CD4-positive, alpha-beta memory T cell (primary cell): ENCODE measurements at regions not wholly inside any gene's neighbourhood (a gene's known extent, or its start where the extent isn't known, plus 50 kb on each side); places are given as distances from the start of the nearest gene placed in this dataset.
"Not testable (repeated sequence)": the region's sequence is repeated elsewhere in the genome, so short reads cannot be mapped to it uniquely, and the experiment has no call there.

Experiments
- CTCF ChIA-PET: fragments of 350-600 bp; sonication (Branson Sonifier 250); formaldehyde crosslinking; loops from one replicate; lab custom pipeline; 2021; ENCODE audit warnings: inconsistent platforms; ENCODE audit not compliant: partially characterized antibody; lab: Charles Lee
- POLR2A ChIA-PET: fragments of 350-600 bp; sonication (Branson Sonifier 250); formaldehyde crosslinking; loops from one replicate; lab custom pipeline; 2021; ENCODE audit not compliant: partially characterized antibody; lab: Charles Lee
- DNase-seq, 5 donors: peaks; one replicate each; pipeline versions ENCODE4 v3.0.0 to v3.0.0-alpha.2; 2020 to 2022; ENCODE audit warnings: mixed read lengths in 1 of 5
- H3K27ac ChIP-seq: one replicate; pipeline ENCODE4 v1.7.0; 2013; ENCODE audit warnings: low read depth, low read length
- H3K27me3 ChIP-seq: 2 replicates; pipeline ENCODE4 v1.7.0; 2013; ENCODE audit warnings: mild to moderate bottlenecking, low read length, moderate library complexity; ENCODE audit not compliant: insufficient read depth
- H3K36me3 ChIP-seq: 2 replicates; pipeline ENCODE4 v1.7.0; 2013; ENCODE audit warnings: mild to moderate bottlenecking, low read length, moderate library complexity; ENCODE audit not compliant: insufficient read depth
- H3K4me1 ChIP-seq: 2 replicates; pipeline ENCODE4 v1.7.0; 2013; ENCODE audit warnings: mild to moderate bottlenecking, low read length, moderate library complexity; ENCODE audit not compliant: insufficient read depth
- H3K4me3 ChIP-seq, 2 donors: one replicate each; pipeline ENCODE4 v1.7.0; 2013; ENCODE audit warnings: low read length in 2 of 2, mild to moderate bottlenecking in 1 of 2
- H3K9me3 ChIP-seq, 2 donors: one replicate each; pipeline ENCODE4 v1.7.0; 2013; ENCODE audit warnings: low read length in 2 of 2, control low read depth in 1 of 2; ENCODE audit not compliant: control insufficient read depth in 1 of 2
- H3K27ac Mint-ChIP-seq, 7 donors: one replicate each; pipeline ENCODE4 v1.8.0; 2020 to 2021; ENCODE audit warnings: mixed read lengths in 7 of 7, mild to moderate bottlenecking in 6 of 7, inconsistent platforms in 3 of 7, moderate library complexity in 3 of 7
- H3K27me3 Mint-ChIP-seq, 2 donors: one replicate each; pipeline ENCODE4 v1.8.0; 2020 to 2021; ENCODE audit warnings: mixed read lengths in 2 of 2
- H3K36me3 Mint-ChIP-seq, 2 donors: one replicate each; pipeline ENCODE4 v1.8.0; 2020 to 2021; ENCODE audit warnings: mixed read lengths in 2 of 2, inconsistent platforms in 1 of 2, mild to moderate bottlenecking in 1 of 2
- H3K4me1 Mint-ChIP-seq, 4 donors: one replicate each; pipeline ENCODE4 v1.8.0; 2020 to 2021; ENCODE audit warnings: mixed read lengths in 4 of 4, mild to moderate bottlenecking in 1 of 4
- H3K4me3 Mint-ChIP-seq, 8 donors: one replicate each; pipeline ENCODE4 v1.8.0; 2020 to 2021; ENCODE audit warnings: mixed read lengths in 8 of 8, mild to moderate bottlenecking in 7 of 8, moderate library complexity in 6 of 8, inconsistent platforms in 3 of 8
- H3K9me3 Mint-ChIP-seq, 8 donors: one replicate each; pipeline ENCODE4 v1.8.0; 2020 to 2021; ENCODE audit warnings: mixed read lengths in 8 of 8, mild to moderate bottlenecking in 5 of 8, inconsistent platforms in 3 of 8, moderate library complexity in 1 of 8
- intact Hi-C: fragments of 100-400 bp; cut with micrococcal nuclease; formaldehyde crosslinking; loops from one replicate; pipeline ENCODE4 v1.15.1; 2023

DNA sequence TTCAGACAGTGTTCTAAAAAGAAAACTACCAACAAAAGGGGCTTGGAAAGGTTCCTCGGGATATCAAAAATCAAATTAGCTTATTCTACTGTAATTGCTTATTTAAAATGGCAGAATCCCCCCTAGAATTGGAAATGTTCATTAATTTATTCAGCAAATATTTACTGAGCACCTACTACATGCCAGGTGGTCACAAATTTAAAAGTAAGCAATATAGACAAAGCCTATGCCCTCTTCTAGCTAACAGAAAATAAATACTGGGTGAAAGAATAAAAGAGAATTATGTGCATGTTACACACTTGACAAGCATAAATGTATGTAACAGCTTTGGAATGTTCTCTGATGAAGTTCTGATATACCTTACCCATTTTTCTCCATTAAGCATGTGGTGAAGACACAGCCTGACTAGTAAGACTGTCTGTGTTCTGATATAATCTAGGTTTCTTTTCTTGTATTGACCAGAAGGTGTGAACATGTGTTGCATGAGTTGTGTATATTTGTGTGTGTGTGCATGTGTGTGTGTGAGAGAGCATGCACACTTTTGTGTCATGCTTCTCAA lies 606.7 kb upstream of the CITED2 start:
- H3K9me3 Mint-ChIP-seq = no peaks in the 10 kb centered on the region
- no peaks in the 10 kb centered on the region for H3K36me3 Mint-ChIP-seq
- intact Hi-C loops = no loop called here
- H3K4me3 Mint-ChIP-seq = no peak overlapping the region
- Histone ChIP-seq H3K27me3 (no peaks in the 10 kb centered on the region), H3K27ac (no peak overlapping the region), H3K36me3 (no peaks in the 10 kb centered on the region), H3K9me3 (no peaks in the 10 kb centered on the region), H3K4me3 (no peak overlapping the region), H3K4me1 (no peaks in the 10 kb centered on the region)
- ChIA-PET CTCF (no interaction called here), POLR2A (interaction anchor here (0.9 to 1.1 kb wide), 2 partner anchors 608 to 612 kb away, joined by 3 to 4 read pairs; no protein-coding TSS in a partner anchor)
- H3K4me1 Mint-ChIP-seq = peaks cover 5 to 10% (median 8%) of the 10 kb centered on the region in 4 donors
- DNase-seq = no peak
- peaks cover 3 to 5% of the 10 kb centered on the region in 2 donors for H3K27me3 Mint-ChIP-seq
- H3K27ac Mint-ChIP-seq = no peak overlapping the region

DNA sequence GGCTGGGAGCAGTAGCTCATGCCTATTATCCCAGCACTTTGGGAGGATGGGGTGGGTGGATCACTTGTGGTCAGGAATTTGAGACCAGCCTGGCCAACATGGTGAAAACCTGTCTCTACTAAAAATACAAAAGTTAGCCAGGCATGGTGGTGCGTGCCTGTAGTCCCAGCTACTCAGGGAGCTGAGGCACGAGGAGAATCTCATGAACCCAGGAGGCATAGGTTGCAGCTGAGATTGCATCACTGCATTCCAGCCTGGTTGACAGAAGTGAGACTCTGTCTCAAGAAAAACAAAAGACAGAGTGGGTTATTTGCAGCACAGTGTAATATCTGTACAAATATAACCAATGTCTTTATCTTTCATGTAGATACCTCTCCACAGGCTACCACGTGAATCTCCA lies 606.2 kb upstream of the CITED2 start:
- H3K27ac Mint-ChIP-seq, H3K27me3 ChIP-seq, DNase-seq, H3K4me1 ChIP-seq, H3K27ac ChIP-seq, H3K27me3 Mint-ChIP-seq, CTCF ChIA-PET, H3K9me3 Mint-ChIP-seq, H3K4me3 Mint-ChIP-seq, H3K36me3 Mint-ChIP-seq, H3K36me3 ChIP-seq, intact Hi-C loops, H3K4me3 ChIP-seq, H3K9me3 ChIP-seq: not testable (repeated sequence)
- peaks cover 7 to 10% (median 9%) of the 10 kb centered on the region in 4 donors for H3K4me1 Mint-ChIP-seq
- POLR2A ChIA-PET = interaction anchor here (1.1 kb wide), 1 partner anchor 611 kb away, joined by 4 read pairs; no protein-coding TSS in a partner anchor

DNA sequence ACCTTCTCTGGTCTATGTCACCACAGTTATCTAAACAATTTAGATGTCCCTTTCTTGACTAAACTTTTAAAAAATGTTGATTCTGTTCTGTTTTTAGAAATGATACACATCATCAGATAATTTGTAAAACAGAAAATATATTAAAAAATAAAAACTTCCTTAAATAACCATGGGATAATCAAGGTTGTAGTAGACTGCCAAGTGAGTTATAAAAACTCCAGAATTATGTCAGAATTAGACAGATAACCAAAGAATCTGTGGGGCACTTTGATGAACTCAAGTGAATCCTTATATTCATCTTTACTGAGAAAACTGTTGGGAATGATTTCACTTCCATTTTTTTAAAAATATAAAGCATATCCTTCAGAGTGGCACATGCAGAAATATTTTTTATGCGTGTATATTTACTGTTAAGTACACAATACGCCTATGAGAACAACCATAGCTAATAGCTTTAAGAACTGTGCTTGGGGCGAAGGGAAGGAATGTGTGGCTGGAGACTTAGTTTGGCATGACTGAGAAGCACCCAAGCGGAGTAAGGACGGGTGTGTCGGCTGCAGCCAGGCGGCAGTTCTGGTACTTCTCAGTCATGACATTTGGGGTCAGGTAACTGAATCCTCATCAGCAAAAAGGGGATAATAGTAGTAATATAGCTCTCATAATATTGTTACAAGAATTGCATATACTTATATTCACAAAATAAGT lies 604.7 kb upstream of the CITED2 start:
- CTCF ChIA-PET = no interaction called here
- no peaks in the 10 kb centered on the region for H3K4me1 ChIP-seq
- no peaks in the 10 kb centered on the region for H3K9me3 Mint-ChIP-seq
- H3K36me3 Mint-ChIP-seq = no peaks in the 10 kb centered on the region
- H3K9me3 ChIP-seq = no peaks in the 10 kb centered on the region
- H3K4me1 Mint-ChIP-seq = peaks cover 7 to 10% (median 9%) of the 10 kb centered on the region in 4 donors
- peak overlapping the region in 1 of 7 donors; percentile 34 for H3K27ac Mint-ChIP-seq
- H3K36me3 ChIP-seq = no peaks in the 10 kb centered on the region
- peaks cover 6% of the 10 kb centered on the region in 2 donors for H3K27me3 Mint-ChIP-seq
- DNase-seq = no peak
- POLR2A ChIA-PET = no interaction called here
- no peaks in the 10 kb centered on the region for H3K27me3 ChIP-seq
- no peak overlapping the region for H3K4me3 ChIP-seq
- intact Hi-C loops = no loop called here
- no peak overlapping the region for H3K27ac ChIP-seq
- no peak overlapping the region for H3K4me3 Mint-ChIP-seq

DNA sequence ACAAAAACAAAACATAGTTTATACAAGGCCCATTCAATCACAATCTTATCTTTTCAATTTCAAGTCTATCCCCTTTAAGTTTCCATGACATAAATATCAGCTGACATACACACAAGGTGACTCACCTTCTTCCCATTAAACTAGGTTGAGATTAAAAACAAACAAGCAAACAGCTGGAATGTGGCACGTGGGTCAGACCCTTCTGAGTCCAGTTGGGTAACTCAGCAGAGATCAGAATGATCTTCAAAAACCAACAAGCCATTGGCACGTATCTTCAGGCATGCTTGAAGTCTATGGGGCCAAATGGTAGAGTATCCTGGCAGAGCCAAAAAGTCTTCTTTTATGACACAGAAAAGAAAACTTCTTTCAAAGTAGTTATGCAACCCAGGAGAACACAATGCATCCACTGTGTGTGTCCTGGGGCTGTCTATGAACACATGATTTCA lies 603.5 kb upstream of the CITED2 start:
- POLR2A ChIA-PET = no interaction called here
- intact Hi-C loops = no loop called here

DNA sequence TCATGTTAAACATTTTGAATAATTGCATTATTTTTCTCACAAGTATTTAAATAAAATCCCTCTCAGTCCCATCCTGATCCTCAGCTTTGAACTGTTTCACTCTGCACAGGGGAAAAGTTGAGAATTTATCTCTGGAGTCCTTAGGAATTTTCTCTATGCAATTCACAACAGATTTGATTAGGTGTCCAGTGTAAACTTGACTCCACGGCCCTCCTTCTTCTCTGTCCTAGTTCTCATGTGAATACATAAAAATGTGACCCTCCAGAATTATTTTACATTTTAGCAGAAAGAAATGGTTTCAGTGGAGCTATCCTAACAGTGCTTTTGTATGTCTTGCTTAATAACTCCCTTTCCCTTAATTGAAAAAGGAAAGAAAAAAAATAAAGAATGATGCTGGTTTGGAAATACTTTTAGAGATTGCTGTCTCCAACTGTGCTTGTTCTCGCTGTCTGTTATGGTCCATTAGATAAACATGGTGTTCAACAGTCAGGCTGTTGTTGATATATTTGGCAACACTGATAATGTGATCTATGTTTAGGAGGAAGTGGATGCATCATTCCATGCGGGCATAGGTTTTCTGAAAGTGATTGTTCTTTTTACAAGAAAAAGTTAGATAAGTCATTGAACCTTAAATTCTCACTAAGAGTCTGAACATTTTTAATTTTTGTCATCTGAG lies 599.4 kb upstream of the CITED2 start:
- peaks cover 6 to 9% of the 10 kb centered on the region in 2 donors for H3K27me3 Mint-ChIP-seq
- peaks cover 0 to 2% (median under 1%) of the 10 kb centered on the region in 4 donors for H3K4me1 Mint-ChIP-seq
- no peak for DNase-seq
- H3K27ac ChIP-seq = no peak overlapping the region
- ChIA-PET POLR2A (no interaction called here), CTCF (no interaction called here)
- H3K9me3 Mint-ChIP-seq = no peaks in the 10 kb centered on the region
- no peaks in the 10 kb centered on the region for H3K4me1 ChIP-seq
- H3K4me3 ChIP-seq = no peak overlapping the region
- H3K9me3 ChIP-seq = no peaks in the 10 kb centered on the region
- no peaks in the 10 kb centered on the region for H3K36me3 Mint-ChIP-seq
- no peaks in the 10 kb centered on the region for H3K27me3 ChIP-seq
- no peak overlapping the region for H3K4me3 Mint-ChIP-seq
- no peaks in the 10 kb centered on the region for H3K36me3 ChIP-seq
- H3K27ac Mint-ChIP-seq = no peak overlapping the region
- intact Hi-C loops = no loop called here

More for the DNA sequence above, 603.5 kb upstream of the CITED2 start:
- no peak overlapping the region for H3K4me3 Mint-ChIP-seq
- no peaks in the 10 kb centered on the region for H3K36me3 ChIP-seq
- no peak overlapping the region for H3K27ac ChIP-seq
- no peaks in the 10 kb centered on the region for H3K4me1 ChIP-seq
- H3K27ac Mint-ChIP-seq = no peak overlapping the region
- no peak overlapping the region for H3K4me3 ChIP-seq
- no peak for DNase-seq
- no peaks in the 10 kb centered on the region for H3K27me3 ChIP-seq
- no peaks in the 10 kb centered on the region for H3K36me3 Mint-ChIP-seq
- peaks cover 6% of the 10 kb centered on the region in 2 donors for H3K27me3 Mint-ChIP-seq
- peaks cover 7 to 10% (median 9%) of the 10 kb centered on the region in 4 donors for H3K4me1 Mint-ChIP-seq
- CTCF ChIA-PET = no interaction called here
- no peaks in the 10 kb centered on the region for H3K9me3 ChIP-seq
- H3K9me3 Mint-ChIP-seq = no peaks in the 10 kb centered on the region

DNA sequence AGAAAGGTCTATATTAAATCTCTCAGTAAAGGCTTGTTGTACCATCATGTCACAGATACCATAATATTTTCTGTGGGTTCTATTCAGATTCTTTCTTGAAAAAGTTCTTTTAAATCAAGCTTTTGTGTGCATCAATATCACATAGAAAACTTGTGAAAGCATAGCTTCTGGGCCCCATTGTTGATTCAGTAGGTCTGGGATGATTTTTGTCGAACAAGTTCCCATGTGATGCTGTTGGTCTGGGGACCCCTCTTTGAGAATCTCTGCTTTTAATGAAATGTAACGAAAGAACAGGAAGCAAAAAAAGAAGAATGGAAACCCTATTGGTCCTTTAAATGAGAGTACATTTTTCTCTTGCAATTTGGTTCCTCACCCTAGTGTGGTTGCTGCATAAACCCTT lies 597.7 kb upstream of the CITED2 start:
- CTCF ChIA-PET = no interaction called here

GRCh38 chr6:139970591-139970991 lies 596.1 kb upstream of the CITED2 start:
- H3K4me3 ChIP-seq = no peak overlapping the region
- H3K9me3 ChIP-seq = no peaks in the 10 kb centered on the region
- Mint-ChIP-seq H3K4me3 (no peak overlapping the region), H3K9me3 (no peaks in the 10 kb centered on the region), H3K27ac (no peak overlapping the region), H3K36me3 (no peaks in the 10 kb centered on the region), H3K4me1 (no peaks in the 10 kb centered on the region), H3K27me3 (peaks cover 0 to 3% of the 10 kb centered on the region in 2 donors)
- no peak for DNase-seq
- H3K27me3 ChIP-seq = no peaks in the 10 kb centered on the region
- ChIA-PET POLR2A (no interaction called here), CTCF (interaction anchor here (0.9 kb wide), 1 partner anchor 606 kb away, joined by 4 read pairs; no protein-coding TSS in a partner anchor)
- intact Hi-C loops = no loop called here
- no peak overlapping the region for H3K27ac ChIP-seq
- H3K36me3 ChIP-seq = no peaks in the 10 kb centered on the region
- H3K4me1 ChIP-seq = no peaks in the 10 kb centered on the region

More for the DNA sequence above, 597.7 kb upstream of the CITED2 start:
- intact Hi-C loops = no loop called here
- Mint-ChIP-seq H3K9me3 (no peaks in the 10 kb centered on the region), H3K4me1 (peaks cover 0 to 2% (median under 1%) of the 10 kb centered on the region in 4 donors), H3K27ac (no peak overlapping the region), H3K4me3 (no peak overlapping the region), H3K27me3 (peaks cover 2 to 6% of the 10 kb centered on the region in 2 donors), H3K36me3 (no peaks in the 10 kb centered on the region)
- no peaks in the 10 kb centered on the region for H3K27me3 ChIP-seq
- H3K36me3 ChIP-seq = no peaks in the 10 kb centered on the region
- no peak for DNase-seq
- no peaks in the 10 kb centered on the region for H3K4me1 ChIP-seq
- no peaks in the 10 kb centered on the region for H3K9me3 ChIP-seq
- H3K27ac ChIP-seq = no peak overlapping the region
- POLR2A ChIA-PET = no interaction called here
- no peak overlapping the region for H3K4me3 ChIP-seq
